SK-MEL-5 (cell line): ENCODE measurements at regions not wholly inside any gene's neighbourhood (a gene's known extent, or its start where the extent isn't known, plus 50 kb on each side); places are given as distances from the start of the nearest gene placed in this dataset.
"Not testable (repeated sequence)": the region's sequence is repeated elsewhere in the genome, so short reads cannot be mapped to it uniquely, and the experiment has no call there.

Source experiments
- DNase-seq: peaks from one replicate; pipeline ENCODE4 v3.0.0-alpha.2; 2016; ENCODE audit warnings: low read depth, low spot score
- in situ Hi-C: cut with HindIII; loops from 2 replicates; pipeline ENCODE4 v1.10.0; 2016; ENCODE audit warnings: low sequenced_read_pairs, high pct_unique_total_duplicates, low pct_unique_long_range_greater_than_20kb

DNA sequence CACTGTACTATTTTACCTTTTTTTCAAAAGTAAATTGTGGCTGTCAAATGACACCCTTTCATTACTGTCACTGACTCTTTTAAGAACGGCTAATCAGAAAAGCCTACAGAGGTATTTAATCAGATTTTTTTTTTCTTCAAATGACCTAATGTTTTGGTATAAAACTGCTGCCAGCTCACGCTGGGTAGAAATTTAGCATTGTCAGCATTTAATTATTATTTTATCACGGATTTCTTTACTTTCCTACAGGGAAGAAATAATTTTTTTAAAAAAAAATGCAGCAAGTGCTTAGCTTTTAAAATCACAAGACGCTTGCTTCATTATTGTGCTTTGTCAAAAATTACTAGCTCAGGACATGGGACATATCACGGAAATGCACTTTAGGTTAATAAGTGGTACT, 149.1 kb upstream of the FOXN3 start:
- in situ Hi-C loops = no loop called here
- DNase-seq = no peak

DNA sequence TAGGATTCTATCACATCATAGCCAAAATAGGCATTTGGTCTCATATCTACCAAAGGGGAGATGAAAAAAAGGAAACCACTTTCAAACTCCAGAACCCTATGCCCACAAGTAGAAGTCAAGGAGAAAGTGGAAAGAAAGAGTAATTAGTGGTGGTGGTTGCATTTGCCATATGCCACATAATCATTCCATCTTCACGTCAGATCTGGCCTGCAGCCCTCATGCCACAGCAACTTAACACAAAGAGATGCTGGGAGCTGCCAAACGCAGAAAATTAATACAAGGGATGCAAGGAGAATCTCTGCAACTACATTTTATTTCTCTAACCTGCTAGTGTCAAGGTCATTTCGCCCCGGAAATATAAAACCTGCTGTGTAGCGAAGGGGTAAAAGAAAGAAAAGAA, 148.6 kb upstream of the FOXN3 start:
- no peak for DNase-seq
- in situ Hi-C loops = no loop called here

DNA sequence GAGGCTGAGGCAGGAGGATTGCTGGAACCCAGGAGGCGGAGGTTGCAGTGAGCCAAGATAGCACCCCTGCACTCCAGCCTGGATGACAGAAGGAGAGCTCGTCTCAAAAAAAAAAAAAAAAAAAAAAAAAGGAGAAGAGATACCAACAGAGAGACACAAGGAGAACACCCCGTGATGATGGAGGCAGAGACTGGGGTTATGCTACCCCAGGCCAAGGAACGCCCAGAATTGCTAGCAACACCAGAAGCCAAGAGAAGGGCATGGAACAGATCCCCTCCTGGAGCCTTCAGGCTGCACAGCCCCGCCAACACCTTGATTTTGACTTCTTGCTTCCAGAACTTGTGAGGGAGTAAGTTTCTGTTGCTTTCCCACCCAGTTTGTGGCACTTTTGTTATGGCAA, 148.0 kb upstream of the FOXN3 start:
- in situ Hi-C loops = no loop called here
- no peak for DNase-seq

DNA sequence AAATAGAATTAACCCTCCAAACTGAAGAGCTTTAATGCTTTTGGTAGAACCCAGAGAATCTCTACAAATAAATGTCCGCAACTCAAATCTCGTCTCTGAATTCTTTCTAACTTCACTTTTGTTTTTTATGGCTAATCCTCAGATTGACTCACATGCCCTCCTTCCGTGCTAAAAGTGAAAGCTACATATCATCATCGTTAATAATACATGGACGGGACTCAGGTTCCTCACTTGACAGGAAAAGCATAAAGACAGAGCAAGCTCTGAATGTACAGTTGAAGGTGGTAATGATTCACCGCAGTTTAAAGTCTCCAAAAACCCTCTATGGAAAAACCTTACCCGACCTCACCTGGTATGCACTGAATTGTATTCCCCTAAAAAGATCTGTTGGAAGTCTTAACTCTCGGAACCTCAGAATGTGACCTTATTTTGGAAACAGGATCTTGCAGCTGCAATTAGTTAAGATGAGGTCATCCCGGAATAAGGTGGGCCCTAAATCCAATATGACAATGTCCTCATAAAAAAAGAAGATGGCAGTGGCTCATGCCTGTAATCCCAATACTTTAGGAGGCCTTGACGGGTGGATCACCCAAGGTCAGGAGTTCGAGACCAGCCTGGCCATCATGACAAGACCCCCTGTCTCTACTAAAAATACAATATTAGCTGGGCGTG, 147.4 kb upstream of the FOXN3 start:
- DNase-seq = no peak
- in situ Hi-C loops = no loop called here

DNA sequence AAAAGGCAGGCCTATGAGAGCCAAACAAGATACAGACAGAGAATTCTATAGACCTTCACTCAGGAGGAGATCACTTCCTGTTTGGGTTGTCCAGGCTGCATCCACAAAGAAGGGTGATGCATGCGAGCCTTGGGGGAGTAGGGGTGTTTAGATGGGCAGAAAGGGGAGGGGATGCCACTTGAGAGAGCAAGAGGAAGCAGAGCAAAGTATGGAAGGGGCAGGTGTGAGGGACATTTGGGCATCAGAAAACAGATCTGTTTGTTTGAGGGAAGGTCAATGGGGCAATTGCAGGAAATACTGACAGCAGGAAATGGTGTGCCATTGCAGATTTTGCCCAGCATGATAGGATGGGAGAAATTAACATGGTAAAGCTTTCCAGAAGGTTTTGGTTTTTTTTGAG, 146.4 kb upstream of the FOXN3 start:
- no peak for DNase-seq
- in situ Hi-C loops = no loop called here

DNA sequence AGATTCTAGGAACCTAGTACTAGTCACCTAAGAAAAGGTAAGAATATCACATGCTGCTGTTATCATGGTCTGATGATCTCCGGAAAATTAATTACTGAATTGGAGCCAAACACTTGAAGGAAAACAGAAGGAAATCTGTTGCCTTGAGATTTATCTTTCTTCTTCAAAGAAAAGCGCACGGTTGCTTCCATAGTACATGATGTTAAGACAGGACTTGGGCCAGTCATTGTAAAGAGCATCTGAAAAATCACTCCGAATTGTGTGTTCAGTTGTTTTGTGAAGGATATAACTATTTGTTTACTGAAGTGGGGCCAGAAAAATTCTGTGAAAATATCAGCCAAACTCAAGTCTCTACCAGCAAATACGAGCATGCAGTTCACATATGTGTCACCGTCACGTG, 134.9 kb upstream of the FOXN3 start:
- no peak for DNase-seq
- in situ Hi-C loops = no loop called here

DNA sequence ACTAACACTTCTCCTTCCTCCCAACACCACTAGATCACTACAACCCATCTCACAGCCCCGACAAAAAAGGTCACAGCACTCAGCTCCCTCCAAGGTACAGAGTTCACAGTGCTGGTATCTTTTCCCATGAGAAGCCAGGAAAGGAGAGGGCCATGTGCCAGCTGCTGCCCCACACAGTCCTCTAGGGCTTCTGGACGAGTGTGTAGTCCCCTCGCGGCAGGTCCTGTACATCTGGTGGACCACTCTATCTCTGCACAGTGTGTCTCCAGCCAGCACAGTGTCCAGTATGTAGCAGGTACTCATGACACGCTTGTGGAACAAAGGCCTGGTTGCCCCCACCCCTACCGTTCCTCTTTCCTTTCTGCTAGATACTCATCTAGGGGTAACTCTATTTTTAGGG, 134.4 kb upstream of the FOXN3 start:
- in situ Hi-C loops = no loop called here
- no peak for DNase-seq

DNA sequence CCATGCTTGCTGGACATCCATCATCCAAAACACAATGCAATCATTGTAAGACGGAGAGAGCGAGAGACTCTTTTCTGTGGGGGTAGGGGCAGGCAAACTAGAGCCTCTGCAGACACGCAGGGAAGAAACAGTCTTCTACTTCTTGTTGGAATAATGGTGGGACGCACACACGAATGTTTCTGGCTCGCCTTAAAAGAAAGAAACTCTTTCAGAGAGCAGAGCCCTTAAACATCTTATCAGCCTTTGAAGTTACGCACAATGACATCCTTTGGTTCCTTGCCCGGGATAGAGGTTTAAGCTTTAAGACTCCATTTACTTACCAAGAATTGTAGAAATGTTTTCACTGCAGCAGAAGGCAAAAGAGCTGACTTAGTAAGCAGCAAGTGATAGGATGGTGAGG, 133.8 kb upstream of the FOXN3 start:
- peak; percentile 23 for DNase-seq
- in situ Hi-C loops = no loop called here

DNA sequence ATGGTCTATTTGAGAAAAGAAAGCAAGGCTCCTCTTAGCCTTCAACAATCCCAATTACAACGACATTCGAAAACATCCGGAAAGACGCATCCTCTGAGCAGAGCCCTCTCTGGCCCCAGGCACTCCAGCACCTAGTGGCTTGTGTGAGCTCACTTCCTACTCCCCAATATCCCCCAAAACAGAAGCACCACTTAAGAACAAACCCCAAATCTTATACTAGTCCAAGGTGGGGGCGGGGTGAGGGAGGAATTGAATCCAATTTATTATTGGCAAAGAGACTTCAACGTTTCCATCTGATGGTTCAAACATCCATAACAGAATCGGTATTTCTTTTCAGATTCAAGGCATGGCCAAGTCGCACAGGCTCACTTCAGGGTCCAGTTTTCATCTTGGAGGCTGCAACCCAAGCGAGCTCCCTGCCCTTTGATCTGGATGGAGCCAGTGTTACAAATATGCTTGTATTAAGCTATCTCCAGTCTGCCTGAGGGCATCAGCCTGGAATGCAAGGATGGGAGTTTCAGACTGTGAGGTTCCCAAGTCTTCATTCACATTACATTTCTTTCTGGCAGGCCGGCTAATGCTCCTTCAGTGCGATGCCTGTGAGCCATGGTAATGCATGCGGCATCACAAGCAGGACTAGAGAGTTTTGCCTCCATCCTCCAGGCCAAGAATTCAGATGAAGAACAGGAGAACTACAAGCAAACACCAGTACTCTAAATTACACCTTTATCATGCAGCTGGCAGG, 132.5 kb upstream of the FOXN3 start:
- no peak for DNase-seq
- in situ Hi-C loops = no loop called here

DNA sequence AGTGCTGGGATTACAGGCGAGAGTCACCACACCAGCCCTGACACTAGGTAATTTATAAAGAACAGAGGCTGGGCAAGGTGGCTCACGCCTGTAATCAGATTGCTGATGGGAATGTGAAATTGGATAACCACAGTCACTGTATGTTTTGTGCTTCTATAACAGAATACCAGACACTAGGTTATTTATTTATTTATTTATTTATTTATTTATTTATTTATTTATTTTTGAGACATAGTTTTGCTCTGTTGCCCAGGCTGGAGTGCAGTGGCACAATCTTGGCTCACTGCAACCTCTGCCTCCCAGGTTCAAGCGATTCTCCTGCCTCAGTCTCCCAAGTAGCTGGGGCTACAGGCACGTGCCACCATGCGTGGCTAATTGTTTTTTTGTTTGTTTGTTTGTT, 130.0 kb upstream of the FOXN3 start:
- in situ Hi-C loops = not testable (repeated sequence)

DNA sequence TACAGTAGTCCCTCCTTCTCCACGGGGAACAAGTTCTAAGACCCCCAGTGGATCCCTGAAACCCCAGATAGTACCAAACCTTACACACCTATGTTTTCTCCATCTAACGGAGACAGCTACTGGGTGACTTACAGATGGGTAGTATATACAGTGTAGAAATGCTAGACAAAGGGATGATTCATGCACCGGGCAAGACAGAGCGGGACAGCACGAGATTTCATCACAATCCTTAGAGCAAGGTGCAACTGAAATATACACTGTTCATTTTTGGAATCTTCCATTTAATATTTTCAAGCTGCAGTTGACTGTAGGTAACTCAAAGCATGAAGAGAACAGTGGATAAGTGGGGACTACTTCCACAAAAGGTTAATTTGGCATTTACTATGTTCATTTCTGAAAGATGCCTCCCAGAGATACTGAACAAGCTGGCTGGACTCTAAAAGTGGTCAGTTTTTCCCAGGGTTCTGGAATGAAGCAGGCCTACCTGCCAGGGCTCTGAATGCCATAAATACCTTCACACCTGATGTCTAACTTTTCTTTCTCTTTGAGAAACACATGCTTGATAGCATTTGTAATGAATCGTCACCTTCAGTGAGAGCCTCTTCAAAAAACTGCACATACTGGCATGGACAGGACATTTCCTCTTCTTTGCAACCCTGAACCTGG, 127.7 kb upstream of the FOXN3 start:
- DNase-seq = no peak
- in situ Hi-C loops = no loop called here

More for the DNA sequence above, 130.0 kb upstream of the FOXN3 start:
- not testable (repeated sequence) for DNase-seq

DNA sequence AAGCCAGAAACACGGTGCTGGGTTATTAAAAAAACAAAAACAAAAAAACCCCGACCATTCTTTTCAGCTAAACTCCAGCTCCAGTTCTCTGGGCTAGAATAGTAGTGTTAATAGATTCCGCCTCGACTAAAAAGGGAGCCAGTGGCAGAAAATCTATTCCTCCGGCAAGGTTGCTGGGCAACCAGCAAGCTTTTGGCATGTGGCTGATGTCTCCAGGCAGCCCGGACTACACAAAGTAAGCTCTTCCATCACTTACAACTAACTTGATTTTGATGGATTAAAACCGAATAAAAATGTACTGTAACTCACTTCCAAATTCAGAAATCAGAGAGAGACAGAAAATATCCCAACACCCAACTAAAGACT, 126.4 kb upstream of the FOXN3 start:
- in situ Hi-C loops = no loop called here
- no peak for DNase-seq

DNA sequence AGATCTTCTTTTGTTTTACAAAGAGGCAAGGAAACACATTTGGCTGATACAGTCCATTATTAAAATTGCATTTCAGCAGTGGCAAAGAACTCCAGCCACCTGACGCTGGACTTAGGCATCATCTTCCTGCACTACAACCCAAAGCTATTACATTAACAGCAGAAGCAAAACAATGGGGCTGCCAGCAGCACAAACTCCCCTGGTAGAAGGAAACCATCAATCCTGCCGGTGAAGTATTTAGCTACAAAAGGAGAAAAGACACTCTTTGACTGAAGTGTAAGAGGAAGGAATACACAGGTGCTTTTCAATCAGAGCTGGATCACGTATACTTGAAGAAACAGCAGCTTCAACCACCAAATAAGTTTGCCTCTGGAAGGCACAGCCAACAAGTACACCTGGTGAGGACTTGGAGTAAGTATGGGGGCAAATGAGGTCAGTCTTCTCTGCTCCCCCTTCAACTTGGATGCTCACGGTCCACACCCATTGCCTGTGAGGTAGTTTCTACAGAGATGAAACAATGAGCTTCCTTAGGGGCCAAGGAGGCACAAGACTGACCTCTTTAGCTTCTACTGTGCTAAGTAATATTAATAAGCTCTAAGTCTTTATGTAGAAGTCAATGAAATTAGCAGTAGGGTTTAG, 125.9 kb upstream of the FOXN3 start:
- DNase-seq = no peak
- in situ Hi-C loops = no loop called here

DNA sequence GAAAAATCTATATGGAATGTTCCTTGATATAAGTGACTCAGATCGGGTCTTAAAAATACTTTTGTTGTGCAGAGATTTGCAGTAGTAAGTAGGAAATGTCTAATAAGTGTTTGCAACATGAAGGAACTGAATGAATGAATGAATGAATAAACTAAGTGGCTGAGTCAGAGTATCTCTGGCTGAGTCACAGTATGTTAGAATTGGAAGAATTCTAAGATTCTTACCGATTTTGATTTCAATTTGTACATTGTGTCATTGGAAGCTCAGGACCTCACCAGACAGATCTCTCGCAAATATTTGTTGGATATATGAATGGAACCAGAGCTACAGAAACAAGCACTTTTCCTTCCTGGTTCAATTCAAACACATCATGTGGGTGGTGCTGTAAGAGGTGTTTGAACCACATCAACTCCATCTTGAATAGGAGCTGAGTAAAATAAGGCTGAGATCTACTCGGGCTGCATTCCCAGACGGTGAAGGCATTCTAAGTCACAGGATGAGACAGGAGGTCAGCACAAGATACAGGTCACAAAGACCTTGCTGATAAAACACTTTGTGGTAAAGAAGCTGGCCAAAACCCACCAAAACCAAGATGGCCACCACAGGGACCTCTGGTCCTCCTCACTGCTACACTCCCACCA, 123.9 kb upstream of the FOXN3 start:
- no peak for DNase-seq
- in situ Hi-C loops = no loop called here

DNA sequence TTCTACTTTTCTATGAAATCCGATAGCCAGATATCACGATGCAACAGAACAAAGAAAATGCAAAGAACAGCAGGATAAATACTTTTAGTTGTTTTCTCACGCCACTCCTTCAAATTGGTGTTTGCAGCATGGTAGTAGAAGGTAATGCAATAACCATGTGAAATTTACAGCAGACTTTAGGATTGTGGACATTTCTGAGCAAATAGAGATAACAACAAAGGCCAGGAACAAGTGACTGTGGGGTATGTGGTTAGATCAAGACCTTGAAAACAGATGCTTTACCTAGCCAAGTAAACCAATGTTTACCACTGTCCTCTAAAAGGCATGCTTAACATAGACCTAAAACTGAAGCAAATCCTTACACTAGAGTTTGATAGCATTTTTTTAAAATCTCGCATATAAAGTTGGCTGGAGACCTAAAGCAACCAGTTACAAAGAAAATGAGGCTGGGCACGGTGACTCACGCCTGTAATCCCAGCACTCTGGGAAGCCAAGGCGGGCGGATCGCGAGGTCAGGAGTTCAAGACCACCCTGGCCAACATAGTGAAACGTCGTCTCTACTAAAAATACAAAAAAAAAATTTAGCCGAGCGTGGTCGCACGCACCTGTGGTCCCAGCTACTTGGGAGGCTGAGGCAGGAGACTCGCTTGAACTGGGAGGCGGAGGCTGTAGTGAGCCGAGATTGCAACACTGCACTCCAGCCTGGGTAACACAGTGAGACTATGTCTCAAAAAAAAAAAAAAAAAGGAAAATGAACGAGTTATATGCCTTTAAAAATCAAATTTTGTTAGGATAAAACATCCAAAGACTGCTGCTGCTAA, 123.2 kb upstream of the FOXN3 start:
- in situ Hi-C loops = no loop called here
- no peak for DNase-seq

DNA sequence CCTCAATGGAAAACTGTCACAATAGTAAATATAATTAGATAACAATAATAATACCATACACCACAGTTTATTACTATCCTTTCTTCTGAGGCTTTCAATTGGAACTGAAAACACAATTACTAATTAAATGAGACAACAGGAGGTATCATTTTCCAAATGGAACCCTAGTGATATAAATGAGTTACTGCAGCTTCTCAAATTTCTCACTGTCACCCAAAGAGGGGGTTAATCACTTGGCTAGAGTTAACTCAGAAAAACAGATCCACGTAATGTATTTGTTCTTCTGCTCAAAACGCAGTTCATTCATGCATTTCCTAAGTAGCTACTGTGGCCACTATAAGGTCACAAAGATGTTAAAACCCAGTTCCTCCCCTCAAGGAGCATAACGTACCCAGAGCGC, 120.9 kb upstream of the FOXN3 start:
- in situ Hi-C loops = no loop called here

DNA sequence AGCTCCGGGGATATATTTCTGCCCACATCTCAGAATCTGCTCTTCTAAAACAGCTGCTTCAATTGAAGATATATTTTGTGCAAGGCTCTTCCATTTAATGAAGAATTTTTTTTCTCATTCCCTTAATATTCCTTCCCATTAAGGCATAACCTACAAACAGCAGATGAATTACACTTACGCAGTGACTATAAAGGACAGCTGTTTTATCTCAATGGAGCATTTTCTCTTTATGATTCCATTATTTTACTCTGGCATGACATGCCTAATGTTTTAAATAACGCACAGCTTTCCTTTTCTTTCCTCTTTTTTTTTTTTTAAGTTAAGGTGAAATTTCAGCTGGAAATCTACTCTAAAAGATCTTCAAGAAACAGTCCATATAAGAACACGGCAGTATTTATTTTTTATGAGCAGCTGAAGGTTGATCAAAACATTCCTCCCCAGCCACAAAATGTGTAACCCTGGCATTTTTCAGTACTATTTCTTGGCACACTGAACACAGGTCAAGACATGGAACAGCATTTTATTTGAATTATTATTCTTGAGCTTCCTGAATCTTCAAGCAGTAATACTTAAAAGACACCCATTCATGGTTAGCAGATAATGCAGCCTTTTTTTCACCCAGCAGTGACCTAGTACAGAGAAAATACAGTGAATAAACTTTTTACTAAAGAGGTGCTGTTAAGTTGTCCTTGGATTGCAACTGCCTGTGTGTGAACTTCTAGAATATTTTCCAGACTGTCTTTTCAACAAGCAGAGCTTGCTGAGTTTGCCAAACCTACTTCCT, 118.1 kb upstream of the FOXN3 start:
- in situ Hi-C loops = no loop called here
- DNase-seq = peak; percentile 19

More for the DNA sequence above, 120.9 kb upstream of the FOXN3 start:
- no peak for DNase-seq
